Retinal pigment epithelial cell (primary cell): ENCODE measurements at regions not wholly inside any gene's neighbourhood (a gene's known extent, or its start where the extent isn't known, plus 50 kb on each side); places are given as distances from the start of the nearest gene placed in this dataset.
A peak's percentile ranks its signal among the peaks of the same experiment; 100 is the strongest.

Experiments used
- DNase-seq: peaks from one replicate; pipeline ENCODE4 v3.0.0-alpha.2; 2010; ENCODE audit warnings: low read depth
- H3K4me3 ChIP-seq: 2 replicates; pipeline ENCODE4 v1.5.1; 2011; ENCODE audit warnings: mild to moderate bottlenecking, low read length, control low read depth, moderate library complexity
- CTCF ChIP-seq: conservative IDR thresholded peaks from 2 replicates; pipeline ENCODE4 v1.5.1; 2011; ENCODE audit warnings: low read depth, low read length, control low read depth, inconsistent platforms

- TF ChIP-seq CTCF: no peak
- H3K4me3 ChIP-seq: no peak overlapping the region
- DNase-seq: no peak
Observed at GRCh38 chr13:79711631-79712030, 230.7 kb downstream of the NDFIP2 start.

GRCh38 chr13:79710376-79710775 lies 229.4 kb downstream of the NDFIP2 start:
- no peak overlapping the region for H3K4me3 ChIP-seq
- DNase-seq: peak; percentile 58
- no peak for TF ChIP-seq CTCF

GRCh38 chr13:79709471-79709870 lies 228.5 kb downstream of the NDFIP2 start:
- no peak for TF ChIP-seq CTCF
- DNase-seq: peak; percentile 80
- H3K4me3 ChIP-seq: no peak overlapping the region

- H3K4me3 ChIP-seq: no peak overlapping the region
- no peak for DNase-seq
- TF ChIP-seq CTCF: no peak
Observed at GRCh38 chr13:79703772-79704171, 222.8 kb downstream of the NDFIP2 start.

GRCh38 chr13:79695754-79696153 lies 214.8 kb downstream of the NDFIP2 start:
- DNase-seq: no peak
- no peak for TF ChIP-seq CTCF
- H3K4me3 ChIP-seq: no peak overlapping the region

- TF ChIP-seq CTCF: no peak
- no peak for DNase-seq
- H3K4me3 ChIP-seq: no peak overlapping the region
Observed at GRCh38 chr13:79692846-79693245, 211.9 kb downstream of the NDFIP2 start.

- no peak for DNase-seq
- no peak for TF ChIP-seq CTCF
- H3K4me3 ChIP-seq: no peak overlapping the region
Observed at GRCh38 chr13:79691826-79692225, 210.9 kb downstream of the NDFIP2 start.
